SH-SY5Y (cell line): ENCODE measurements at regions not wholly inside any gene's neighbourhood (a gene's known extent, or its start where the extent isn't known, plus 50 kb on each side); places are given as distances from the start of the nearest gene placed in this dataset.

Source experiments
- GATA2 ChIP-seq: IDR thresholded peaks from 2 replicates; pipeline ENCODE4 v1.6.1; 2011; ENCODE audit warnings: mild to moderate bottlenecking, low read depth, low read length
- GATA3 ChIP-seq: IDR thresholded peaks from 2 replicates; pipeline ENCODE4 v1.6.1; 2011; ENCODE audit warnings: low read depth, mild to moderate bottlenecking, low read length, moderate library complexity

DNA sequence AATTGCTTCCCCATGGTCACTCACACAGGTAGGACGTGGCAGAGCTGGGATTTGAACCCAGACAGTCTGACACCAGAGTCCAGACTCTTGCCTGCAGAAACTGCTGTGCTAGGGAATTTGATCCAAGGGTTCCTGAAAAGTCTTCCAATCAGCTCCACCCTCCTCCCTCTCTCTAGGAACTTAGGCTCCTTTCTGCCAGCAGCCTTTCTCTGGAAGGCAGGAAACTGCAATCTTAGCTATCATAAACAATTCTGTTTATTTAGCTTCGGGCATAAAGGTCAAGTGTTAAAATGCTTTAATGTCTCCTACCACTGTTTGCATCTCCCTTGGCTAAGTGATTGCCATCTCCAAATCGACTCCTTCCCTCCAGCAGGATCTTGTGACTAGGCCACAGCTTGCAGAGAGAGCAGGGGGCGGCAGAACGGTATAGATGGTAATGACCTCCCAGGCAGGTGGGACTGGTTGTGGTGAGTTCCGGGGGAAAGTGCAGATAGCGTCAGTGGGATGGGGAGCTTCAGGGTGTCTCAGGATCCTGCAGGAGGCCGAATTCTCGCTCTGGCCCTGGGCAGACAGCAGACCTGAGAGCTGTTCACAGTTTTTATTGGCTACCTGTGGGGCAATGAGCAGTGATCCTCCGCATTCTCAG is 882.4 kb upstream of the EEF2KMT start:
- TF ChIP-seq GATA2 (no peak), GATA3 (no peak)

DNA sequence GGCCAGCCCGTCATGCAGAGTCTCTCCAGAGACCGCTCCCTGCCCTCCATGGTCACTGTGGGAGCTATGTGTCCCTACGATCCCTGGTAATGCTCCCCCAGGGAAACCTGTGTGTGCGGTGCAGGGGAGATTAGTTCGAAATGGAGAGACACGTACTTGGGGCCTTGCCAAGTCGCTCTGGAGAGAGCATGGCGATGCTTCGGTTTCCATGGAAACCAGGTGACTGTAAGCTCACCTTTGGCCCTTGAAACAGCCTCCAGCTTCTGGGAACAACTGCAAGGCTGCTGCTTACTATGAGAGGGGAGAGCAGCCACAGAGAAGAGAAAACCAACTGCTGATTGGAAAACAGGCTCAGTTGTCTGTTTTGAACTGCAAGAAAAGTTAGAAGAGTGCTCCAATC is 879.7 kb upstream of the EEF2KMT start:
- TF ChIP-seq GATA2, result no peak
- no peak for TF ChIP-seq GATA3

DNA sequence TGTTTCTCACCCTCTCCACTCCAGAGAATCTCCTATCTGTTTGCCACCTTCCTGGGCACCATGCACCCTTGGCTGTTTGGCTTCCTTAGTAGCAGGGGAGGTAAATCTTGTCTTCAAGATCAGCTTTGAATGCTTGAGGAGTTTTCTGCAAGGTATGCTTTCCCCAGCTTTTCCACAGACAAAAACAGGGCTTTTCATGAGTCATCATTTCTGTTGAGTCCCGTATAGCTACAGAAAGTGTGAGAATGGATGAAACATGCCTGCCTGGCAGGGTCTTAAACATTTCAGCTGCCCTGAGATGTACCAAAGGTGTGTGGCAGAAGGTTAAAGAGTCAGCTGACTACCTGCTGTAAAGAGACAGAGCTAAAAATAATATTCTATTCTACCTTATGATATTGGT is 875.2 kb upstream of the EEF2KMT start:
- TF ChIP-seq GATA2, result no peak
- TF ChIP-seq GATA3, result no peak

DNA sequence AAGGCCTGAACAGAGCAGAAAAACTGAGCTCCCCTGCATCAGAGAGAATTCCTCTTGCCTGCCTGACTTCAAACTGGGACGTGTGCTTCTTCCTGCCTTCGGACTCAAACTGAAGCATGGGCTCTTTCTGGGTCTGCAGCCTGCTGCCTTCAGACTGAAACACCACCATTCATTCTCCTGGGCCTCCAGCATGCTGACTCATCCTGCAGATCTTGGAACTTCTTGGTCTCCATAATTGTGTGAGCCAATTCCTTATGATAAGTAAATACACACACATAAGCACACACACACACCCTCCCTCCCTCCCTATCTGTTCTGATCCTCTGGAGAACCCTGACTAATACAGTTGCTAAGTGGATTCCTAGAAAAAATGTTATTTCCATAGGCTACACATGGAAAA is 874.3 kb upstream of the EEF2KMT start:
- TF ChIP-seq GATA2, result no peak
- TF ChIP-seq GATA3, result no peak

DNA sequence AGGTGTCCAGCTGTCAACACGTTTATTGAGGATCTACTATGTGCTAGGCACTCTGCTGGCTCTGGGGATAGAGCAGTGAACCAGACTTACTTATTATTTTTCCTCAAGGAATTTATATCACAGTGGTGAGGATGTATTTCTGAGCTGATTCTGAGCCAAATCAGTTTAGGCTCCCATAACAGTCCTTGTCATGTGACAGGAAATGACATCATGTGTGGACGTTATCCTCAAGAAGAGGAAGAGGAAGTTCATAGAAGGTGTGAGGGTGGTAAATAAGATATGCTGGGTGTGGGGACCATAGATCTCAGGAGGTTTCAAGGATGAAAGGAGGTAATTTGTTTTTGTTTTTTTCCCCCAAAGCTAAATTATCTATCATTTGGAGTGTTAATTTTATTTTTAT is 873.5 kb upstream of the EEF2KMT start:
- TF ChIP-seq GATA2, result no peak
- TF ChIP-seq GATA3, result no peak

DNA sequence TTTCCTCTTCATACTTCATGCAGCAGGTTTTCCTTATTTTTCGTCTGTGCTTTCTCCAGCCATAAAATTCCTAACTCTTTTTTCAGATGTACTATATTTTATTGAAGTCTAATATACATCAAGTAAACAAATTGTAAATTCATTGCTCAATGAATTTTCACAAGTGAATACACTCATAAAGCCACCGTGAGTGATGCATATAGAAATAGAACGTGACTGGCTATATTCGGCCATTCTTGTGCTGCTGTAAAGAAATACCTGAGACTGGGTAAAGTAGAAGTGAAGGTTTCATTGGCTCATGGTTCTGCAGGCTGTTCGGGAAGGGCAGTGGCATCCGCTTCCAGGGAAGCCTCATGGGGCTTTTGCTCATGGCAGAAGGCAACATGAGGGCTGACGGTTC is 868.4 kb upstream of the EEF2KMT start:
- TF ChIP-seq GATA3 (no peak), GATA2 (no peak)

DNA sequence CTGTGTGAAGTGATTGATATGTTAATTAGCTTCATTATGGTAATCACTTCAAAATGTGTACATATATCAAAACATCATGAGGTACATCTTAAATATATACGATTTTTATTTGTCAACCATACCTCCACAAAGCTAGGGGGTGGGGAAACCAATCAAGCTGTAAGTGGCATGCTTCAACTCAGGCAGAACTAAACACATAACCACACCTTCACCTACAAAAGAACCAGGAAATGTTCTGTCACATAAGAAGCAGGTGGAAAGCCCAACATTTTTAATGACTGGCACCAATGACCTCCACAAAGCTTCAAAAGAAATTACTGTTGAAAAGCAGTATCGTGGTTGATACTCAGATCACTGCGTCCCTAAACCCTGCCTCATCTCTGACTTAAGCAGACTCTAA is 867.7 kb upstream of the EEF2KMT start:
- TF ChIP-seq GATA3 (no peak), GATA2 (no peak)

DNA sequence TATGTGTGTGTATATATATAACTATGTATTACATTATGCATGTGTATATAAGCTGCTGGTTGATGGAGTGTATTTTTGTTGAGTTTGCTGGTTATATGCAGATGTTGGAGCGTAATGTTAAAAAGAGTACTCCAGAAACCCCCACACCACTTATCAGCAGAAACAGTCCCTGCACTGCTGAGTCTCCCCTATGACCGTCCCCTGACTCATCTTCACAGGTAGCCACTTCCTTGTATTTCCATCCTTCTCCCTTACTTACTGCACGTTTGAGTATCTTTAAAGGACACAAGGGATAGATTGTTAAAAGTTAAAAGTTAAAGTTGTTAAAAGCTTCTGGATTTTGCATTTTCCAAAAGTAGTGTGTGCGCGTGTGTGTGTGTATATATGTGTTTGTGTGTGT is 853.9 kb upstream of the EEF2KMT start:
- no peak for TF ChIP-seq GATA3
- TF ChIP-seq GATA2, result no peak

DNA sequence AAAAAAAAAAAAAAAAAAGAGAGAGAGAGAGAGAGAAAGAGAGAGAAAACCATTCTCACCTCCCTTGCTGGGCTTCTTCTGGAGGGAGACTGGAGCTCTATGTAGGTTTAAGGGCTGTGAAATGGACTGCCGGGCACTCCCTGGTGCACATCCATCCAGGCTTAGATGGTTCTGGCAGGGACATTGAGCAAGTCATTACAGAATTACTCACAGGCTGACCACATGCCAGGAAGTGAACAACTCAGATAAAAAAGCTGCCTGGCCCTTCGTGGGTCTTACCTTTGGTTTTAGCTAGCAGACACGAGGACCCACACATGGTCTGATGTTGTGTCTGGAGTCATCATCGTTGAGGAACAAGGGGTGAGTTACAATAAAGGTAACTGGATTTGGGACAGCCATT is 847.4 kb upstream of the EEF2KMT start:
- no peak for TF ChIP-seq GATA3
- no peak for TF ChIP-seq GATA2

DNA sequence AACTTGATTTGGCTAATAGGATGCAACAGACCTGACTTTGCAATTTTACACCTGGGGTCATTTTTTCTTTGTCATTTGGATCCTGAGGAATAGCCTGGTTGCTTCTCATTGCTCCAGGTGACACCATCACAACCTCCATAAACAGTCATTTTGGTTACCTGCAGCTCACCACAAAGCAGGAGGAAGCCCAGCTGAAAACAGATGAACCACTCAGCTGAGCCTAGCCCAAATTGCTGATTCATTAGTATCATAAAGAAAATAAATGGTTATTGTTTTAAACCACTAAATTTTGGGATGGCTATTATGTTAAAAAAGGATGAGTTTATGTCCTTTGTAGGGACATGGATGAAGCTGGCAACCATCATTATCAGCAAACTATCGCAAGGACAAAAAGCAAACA is 841.0 kb upstream of the EEF2KMT start:
- TF ChIP-seq GATA3, result no peak

DNA sequence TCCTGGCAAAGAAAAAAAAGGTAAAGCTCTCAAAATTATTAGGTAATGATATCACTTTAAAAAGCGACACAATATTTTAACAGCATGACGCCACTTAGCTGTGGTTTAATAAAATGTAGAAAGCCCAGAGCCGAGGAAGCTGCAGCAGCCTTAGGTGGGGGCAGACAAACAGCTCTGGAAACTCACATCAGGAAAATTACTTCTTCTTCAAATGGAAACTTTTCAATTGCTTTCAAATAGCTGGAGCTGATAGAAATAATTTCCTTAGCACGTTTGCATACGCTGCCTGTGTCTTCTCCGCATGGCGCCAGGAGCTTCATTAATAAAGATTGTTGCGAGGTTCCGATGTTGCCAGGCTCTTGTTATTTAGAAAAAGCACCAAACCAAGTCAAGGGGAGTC is 835.3 kb upstream of the EEF2KMT start:
- TF ChIP-seq GATA2 (no peak), GATA3 (no peak)

DNA sequence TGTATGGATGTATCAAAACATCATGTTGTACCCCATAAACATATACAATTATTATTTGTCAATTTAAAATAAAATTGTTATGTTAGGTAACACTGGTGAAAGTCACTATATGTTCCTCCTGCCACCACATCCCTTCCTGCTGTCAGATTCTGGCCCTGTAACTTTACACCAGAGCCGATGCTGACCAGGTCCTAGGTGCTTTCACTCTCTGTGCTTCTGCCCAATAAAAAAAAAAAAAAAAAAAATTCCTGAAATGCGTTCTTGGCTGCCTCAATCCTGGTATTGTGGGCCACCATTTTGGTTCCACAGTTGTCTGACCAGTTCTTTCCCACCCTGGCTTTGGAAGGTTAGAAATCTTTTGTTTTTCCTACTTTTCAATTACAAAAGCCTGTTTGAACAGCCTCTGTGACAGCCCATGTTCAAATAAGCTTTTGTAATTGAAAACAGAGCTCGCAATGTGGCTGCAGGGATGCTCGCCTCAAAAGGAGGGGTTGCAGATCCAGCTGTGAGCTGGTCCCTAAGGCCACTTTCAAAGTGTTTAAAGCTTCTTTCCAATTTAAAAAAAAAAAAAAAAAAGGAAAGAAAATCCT is 831.0 kb upstream of the EEF2KMT start:
- no peak for TF ChIP-seq GATA2
- no peak for TF ChIP-seq GATA3

DNA sequence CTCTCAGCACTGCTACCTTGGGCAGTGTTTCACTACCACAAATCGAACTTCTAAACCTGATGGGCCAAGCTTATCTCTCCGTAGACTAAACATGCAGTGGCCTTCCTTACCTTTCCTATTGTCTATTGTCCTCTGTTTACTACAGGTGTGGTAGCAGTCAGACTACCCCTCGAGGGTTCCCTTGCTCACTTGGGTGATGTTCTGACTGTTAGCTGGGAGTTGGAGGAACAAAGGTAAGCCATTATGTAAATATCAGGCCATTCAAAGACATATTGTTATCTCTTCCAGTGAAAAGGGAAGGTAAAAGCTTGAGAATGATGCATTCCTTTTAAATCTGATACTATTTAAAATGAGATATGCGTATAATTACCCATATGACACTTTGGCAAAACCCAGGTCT is 828.3 kb upstream of the EEF2KMT start:
- TF ChIP-seq GATA3, result no peak
- TF ChIP-seq GATA2, result no peak

DNA sequence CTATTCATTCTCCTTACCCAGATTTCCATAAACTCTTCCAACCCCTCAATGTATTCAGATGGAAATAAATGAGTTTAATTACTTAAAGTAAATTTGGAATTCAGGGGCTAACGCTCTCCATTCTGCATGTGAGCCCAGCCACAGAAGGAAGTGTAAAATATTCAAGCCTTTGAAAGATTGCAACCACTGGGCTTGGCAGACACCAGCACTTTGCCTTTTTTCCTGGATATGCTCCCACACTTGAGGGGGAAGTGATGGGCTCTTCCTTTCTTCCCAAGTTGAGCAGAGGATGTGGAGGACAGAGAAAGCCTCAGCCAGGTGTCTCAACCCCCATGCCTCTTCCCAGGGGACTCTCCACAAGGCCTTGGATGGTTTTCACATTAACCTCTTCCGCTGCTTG is 825.1 kb upstream of the EEF2KMT start:
- TF ChIP-seq GATA3, result no peak
- no peak for TF ChIP-seq GATA2

DNA sequence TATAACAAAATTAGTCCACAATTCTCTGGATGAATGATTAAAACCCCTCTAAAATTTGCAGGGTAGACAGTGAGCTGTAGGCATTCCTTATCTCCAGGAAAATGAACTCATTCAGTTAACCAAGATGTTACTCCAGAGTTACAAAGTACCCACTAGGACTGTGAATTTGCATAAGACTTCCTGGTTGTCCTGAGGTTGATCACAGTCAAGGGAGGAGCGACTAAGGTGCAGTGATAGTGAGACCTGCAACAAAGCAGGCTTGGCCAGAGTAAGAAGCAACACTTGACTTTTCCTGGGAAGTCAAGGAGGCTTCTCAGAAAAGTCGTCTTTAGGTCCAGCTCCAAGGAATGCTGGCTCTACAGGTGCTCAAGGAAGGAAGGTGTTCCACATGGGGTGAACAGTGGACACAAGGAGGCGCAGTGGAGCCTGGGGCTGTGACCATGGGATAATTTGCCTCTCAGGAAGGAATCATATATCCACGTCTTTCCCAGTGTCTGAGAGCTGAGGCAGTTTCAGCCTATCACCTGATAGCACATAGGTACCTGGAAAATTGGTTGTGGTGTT is 821.1 kb upstream of the EEF2KMT start:
- TF ChIP-seq GATA2 (no peak), GATA3 (no peak)

DNA sequence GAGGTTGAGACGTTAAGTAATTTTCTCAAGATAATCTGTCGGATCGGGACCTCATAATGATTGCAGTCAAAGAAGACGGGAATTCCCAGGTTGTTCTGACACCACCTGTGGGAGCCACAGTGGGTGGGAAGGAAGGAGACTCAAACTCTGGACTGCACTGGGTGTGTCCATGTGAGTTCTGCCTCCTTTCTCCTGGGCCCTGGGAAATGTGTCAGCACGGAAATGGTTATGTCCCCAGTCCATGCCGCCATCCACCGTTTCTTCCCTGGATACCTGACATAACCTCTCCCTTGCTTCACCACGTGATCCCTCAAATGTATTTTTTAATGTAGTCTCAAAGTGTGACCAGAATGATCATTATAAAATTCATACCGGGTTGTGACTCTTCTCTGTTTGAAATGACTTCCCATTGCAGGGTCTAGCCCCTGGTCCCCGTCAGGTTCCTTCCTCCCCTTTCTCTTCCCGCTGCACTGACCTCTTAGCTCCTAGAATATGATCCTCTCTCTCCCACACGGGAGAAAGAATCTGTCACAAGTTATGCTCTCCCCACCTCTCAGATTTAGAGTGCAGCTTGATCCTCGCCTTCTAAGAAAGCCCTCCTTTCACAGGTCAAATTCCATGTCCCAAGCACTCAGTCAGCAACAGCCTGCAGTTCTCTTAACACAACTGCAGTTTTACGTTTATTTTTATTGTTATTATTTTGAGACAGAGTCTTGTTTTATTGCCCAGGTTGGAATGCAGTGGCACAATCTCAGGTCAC is 820.0 kb upstream of the EEF2KMT start:
- TF ChIP-seq GATA3, result no peak
- TF ChIP-seq GATA2, result no peak

DNA sequence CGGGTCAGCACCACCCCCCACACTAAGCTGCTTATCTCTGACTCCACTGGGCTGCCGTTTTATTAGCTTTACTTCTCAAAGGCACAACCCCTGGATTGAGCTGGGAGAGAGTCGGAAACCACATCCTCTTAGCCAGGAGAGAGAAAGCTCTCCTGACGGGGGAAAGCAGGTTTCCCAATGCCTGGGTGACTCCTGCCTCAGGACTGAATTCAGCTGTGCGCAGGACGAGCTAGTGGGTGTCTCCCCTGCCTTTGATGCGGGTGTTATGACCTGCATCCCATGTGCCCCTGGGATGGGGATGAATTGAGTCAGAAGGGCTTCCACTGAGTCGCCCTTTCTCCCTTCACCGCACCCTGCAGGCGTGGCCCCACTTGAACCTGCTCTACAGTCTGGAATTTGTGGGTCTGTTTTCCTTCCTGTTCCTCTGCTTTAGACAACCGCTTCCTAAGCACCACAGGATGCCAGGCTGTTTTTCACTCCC is 819.2 kb upstream of the EEF2KMT start:
- TF ChIP-seq GATA2, result no peak
- TF ChIP-seq GATA3, result no peak
